MV-4-11 (cell line): ENCODE measurements at regions not wholly inside any gene's neighbourhood (a gene's known extent, or its start where the extent isn't known, plus 50 kb on each side); places are given as distances from the start of the nearest gene placed in this dataset.

Experiments used
- DNase-seq: peaks from one replicate; lab custom pipeline; 2025; lab: John Stamatoyannopoulos, UW

DNA sequence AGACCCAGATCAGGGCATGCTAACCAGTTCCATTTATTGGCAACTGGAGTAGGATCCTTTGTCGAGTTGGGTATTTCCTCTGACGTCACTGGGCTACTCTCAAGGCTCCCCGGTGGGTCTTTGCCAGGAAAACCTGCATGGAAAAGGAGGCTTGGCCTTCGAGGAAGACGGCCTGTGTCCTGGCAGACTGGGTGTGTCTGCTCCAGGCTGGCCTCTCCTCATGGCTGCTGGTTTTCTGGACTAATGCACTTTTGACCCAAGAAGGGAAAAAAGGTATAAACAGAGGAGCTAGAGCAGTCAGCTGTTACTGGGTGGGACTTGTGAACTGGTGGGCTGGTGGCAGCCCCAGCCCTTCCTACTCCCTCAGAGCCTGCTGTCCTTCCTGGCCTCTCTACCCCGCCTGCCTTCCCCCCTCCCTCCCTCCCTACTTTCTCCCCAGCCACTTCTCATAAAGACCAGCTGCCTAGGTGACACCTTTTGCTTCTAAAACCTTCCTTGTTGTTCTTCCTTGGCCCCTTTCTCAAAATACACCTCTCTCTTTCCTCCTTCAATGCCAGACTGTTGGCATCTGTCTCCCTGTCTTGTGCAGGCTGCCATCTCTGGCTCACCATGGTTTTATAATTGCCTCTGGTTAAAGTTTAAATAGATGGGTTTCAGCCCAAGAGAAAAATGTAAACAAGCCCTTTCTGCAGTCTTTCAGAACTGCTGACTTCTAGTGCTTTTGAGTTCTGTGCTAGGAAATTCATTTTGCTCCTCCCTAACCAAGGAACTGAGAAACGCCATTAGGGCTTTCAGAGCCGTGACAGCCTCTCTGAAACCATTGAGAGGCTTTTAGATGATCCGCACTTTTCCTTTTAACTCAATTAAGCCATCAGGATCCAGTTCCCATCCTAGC lies 101.8 kb upstream of the MKLN1 start:
- DNase-seq = no peak

DNA sequence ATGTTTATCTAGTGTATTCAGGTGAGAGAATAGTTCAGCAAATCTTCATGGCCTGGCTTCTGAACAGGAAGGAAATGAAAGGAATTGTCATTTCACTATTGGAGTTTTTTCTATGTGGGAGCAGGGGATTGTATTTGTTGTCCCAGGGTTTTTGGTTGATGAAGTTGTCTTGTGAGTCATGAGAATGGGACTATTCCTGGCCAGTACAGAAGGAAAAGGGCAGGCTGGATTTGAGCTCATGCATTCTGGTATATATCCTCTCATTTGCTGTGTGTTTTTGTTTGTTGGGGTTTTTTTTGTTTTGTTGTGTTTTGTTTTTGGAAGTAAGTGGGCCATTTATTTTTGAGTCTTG lies 101.2 kb upstream of the MKLN1 start:
- DNase-seq = no peak

DNA sequence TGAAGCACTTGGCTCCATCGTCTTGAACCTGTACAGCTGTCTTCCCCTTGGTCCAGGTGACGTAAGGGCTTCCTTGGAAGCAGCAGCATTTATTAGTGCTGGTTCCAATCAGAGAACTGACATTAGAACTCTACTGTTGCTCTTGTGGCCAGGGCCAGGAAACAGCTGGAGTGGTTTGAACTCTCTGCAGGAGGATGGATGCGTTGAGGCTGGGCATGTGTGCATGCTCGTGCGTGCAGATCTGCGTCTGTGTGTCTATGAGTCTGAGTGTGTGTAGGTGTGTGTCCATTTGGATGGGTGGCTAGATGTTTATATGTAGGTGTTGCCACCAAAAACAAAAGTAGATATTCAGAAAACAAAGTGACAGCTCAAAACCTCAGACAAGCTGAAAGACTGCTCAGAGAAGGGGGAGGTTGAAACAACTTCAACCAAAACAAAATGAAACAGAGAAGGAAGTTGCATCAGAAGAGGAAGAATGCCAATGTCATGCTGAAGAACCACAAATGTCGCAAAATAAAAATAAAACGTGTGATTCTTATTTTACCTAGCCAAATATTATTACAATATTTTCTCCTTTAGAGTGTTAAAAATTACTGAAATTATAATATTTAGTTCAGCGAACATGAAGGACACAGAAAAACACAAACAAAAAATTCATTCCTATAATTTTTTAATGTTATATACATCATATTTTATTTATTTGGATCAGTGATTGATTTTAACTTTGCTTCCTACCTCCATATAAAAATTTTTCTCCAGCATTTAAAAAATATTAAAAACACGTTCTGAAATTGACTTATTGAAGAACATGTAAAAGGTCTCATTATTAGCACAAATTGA lies 96.1 kb upstream of the MKLN1 start:
- DNase-seq = peak; percentile 94

DNA sequence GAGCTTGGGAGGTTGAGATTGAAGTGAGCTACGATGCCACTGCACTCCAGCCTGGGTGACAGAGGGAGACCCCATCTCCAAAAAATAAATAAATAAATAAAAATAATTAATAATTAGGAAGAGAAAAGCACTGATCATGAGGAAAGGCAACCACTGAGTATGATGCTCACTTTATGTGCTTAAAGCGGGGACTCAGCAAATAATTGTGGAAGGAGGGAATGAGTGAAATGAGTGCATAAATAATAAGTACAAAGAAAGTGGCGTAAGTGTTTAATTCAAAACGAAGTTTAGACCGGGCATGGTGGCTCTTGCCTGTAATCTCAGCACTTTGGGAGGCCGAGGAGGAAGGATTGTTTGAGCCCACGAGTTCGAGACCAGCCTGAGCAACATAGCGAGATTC lies 94.9 kb upstream of the MKLN1 start:
- DNase-seq = no peak

DNA sequence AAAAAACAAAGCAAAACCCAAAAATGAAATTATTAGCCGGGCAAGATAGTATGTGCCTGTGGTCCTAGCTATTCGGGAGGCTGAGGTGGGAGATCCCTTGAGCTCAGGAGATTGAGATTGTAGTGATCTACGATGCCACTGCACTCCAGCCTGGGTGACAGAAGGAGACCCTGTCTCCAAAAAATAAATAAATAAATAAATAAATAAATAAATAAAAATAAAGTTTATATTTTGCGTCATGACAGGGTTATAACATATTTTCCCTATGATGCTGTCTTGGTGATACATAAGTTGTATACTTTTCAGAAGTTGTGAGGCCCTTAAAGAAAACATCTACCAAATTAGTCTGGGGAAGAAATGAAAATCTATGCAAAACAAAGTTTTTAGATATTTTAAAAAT lies 94.5 kb upstream of the MKLN1 start:
- no peak for DNase-seq

DNA sequence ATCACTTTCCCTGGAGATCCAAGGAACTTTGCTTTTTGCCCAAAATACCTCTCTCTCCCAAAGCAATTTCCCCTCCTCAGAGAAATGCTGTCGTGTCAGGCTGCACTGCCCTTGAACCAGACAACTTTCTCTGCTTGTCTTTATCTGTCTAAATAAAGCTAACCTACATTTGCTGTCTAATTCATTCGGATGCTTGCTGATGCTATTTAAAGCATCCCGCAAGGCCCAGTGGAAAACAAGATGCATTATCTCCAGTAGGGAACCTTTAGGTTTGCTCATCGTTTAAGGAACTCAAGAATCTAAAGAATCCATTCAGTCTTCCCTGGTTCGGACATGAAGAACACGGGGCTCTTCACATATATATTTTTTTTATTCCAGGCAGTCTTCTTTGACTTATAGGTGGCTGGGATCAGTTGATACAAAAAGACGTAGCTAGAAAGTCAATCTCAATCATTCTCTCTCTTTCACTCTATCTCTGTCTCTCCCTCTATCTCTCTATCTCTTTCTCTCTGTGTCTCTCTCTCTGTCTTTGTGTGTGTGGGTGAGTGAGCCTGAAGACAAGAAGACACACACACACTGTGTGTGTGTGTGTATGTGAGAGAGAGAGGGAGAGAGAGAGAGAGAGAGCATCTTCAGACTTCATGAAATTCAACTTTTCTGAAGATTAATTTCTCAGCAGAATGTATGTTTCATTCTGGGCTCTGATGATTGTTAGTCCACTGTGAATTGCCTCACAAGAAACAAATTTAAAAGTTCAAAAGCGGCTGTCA lies 92.8 kb upstream of the MKLN1 start:
- DNase-seq = no peak

DNA sequence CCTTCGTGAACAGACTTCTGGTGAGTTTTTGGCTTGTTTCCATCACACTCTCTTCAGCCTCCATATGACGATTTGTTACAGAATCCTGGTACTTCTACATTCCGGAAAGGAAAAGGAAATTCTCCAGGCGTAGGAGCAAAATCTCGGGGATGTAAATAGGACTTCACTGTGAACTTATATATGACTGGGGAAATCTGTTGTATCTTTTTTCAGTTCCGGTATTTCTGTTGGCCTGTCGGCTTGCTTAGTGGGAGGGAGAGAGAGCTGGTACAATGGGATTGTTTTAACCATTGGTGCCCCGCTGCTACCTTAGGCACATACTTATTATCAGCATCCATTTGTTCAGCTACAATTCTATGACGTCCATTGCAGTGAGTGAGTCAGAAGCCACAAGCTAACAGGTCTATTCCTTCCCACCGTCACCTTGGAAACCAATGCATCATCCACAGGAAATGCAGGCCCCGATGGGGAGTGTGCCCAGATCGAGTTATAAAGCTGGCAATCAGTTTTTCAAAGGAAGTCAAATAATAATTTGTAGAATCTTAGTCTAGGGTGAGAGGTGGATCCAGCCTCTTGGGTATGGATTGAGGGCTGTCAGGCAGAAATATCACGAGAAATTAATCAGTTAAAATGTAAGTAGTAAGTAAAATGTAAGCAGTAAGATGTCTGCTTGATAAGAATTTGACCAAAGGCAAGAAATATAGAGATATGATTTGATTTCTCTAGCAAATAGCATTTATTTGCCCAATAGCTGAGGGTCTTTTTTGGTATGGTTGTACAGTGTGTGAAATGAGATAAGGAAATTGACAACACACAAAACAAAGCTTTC lies 92.0 kb upstream of the MKLN1 start:
- peak; percentile 63 for DNase-seq

DNA sequence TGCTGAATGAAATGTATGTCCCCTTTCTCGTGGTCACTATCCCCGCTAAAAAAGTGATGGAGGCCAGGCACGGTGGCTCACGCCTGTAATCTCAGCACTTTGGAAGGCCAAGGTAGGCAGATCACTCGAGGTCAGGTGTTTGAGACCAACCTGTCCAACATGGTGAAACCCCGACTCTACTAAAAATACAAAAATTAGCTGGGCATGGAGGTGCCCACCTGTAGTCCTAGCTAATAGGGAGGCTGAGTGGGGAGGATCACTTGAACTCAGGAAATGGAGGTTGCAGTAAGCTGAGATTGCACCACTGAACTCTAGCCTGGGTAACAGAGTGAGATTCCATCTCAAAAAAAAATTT lies 91.4 kb upstream of the MKLN1 start:
- no peak for DNase-seq

DNA sequence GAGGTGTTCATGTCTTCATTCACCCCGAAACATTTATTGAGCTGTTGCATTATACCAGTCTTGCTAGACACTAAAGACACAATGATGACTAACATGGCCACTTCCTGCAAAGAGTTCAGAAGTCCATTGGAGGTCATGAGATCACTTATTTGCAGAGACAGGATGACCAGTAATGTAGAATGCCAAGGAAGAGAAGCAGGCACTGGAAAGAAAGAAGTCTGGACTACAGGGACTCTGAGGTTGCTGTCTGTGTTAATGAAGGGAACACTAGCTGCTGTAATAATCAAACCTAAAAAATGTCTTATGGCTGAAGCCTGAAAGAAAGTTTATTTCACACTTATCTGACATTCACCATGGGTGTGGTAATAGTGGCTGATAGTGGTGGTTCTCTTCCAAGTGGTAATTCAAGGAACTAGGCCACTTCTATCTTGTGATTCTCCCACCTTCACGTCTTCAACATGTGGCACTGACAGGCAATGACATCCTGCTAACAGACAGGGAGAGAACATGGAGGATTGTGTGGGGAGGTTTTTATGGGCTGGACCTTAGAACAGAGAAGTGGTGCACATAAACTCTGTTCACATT lies 89.2 kb upstream of the MKLN1 start:
- peak; percentile 84 for DNase-seq

DNA sequence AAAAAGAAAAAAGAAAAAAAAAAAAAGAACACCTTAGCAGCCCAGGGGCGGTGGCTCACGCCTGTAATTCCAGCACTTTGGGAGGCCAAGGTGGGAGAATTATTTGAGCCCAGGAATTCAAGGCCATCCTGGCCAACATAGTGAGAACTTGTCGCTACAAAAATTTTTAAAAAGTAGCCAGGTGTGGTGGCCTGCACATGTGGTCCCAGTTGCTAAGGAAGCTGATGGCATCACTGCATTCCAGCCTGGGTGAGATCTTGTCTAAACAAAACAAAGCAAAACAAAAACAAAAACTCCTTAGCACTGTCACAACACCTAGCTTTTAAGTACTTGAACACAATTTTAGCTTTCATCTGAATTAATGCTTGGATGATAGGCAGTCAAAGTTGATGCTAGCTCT lies 86.3 kb upstream of the MKLN1 start:
- DNase-seq = no peak

DNA sequence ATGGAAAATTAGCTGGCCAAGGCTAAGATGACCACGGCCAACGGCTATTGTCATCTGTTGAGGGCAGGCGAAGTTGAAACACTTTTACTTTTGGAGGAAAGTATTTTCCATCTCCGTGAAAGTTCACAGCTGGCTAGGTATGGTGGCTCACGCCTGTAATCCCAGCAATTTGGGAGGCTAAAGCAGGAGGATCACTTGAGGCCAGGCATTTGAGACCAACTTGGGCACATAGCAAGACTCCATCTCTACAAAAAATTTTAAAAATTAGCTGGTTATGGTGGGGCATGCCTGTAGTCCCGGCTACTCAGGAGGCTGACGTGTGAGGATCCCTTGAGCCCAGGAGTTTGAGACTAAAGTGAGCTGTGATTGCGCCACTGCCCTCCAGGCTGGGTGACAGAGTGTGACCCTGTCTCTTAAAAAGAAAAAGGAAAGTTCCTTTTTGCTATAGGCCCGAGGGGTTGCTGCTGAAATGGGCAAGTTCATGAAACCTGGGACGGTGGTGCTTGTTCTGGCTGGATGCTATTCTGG lies 85.5 kb upstream of the MKLN1 start:
- no peak for DNase-seq

DNA sequence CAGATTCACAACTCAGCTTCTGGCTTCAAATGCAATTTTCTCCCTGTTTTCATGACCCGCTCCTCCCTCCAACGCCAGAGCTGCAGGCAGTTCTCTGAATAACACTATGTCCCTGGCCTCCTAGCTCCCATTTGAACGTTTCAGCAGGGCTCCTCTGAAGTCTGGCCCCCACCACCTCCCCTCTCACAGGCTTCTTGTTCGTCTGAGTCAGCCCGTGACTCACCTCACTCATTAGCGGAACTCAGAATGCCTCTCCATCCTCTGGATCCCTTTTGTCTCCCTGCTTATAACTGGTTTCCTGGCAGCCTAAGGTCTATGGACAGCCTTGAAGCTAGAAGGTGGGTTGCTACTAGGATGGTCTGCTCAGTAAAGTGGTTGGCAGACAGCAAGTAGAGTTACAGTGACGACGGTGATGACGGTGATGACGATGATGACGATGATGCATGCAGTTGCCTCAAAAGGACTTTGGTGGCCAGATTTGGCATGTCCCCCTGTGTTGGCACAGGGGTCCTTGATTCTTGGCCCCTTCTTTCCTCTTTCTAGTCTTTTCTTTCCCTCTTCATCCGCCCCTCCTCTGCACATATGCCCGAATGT lies 83.3 kb upstream of the MKLN1 start:
- peak; percentile 24 for DNase-seq

DNA sequence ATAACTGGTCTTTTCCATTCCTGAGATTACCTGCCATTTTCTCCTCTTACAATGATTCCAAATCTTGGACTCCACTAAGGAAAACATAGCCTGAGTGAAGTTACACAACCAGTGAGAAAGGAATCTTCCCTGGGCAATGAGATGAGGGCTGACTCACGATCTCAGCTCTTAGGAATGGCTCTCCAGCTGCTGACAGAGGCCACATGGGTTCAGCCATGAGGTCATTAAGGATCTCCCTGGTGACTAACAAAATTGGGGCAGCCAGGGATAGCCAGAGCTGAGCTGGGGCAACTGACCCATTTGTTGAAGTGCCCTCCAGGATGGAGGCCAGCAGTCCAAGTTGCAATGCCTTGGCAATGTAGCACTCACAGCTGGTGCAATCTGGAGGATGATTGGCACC lies 78.7 kb upstream of the MKLN1 start:
- DNase-seq = no peak

DNA sequence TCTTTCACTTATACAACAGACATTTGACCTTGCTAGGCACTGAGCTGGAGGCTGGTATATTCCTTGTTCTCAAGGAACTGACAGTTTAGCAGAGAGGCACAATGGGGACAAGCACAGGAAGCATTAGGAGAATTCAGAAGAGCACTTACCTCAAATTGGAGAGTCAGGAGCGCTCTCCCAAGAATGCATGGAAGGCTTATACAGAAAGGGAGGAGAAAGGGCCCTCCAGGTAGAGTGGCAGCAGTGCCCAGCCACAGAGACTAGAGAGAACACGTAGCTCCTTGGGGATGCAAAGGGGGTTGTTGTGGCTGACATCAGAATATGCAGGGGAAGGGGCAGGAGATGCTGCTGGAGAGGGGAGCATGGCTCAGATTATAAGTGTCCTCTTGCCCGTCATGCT lies 78.2 kb upstream of the MKLN1 start:
- DNase-seq = no peak

DNA sequence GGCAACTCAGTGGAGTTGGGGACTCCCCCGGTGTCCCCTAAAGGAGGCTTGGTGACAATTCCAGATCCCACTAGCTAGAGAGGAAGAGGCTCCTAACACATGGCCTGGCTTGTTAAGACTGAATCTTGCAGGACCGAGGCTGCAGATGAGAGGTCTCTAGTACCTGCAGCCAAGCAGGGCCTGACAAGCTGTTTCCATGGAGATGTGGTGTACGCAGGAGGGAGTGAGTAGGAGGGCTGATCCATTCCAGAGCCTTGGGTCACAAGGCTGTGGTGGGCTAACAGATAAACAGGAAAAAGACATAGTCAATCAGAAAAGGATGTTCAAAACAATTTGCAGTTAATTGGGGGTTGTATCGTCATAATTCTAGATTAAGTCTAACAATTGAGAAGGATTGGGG lies 77.3 kb upstream of the MKLN1 start:
- no peak for DNase-seq

DNA sequence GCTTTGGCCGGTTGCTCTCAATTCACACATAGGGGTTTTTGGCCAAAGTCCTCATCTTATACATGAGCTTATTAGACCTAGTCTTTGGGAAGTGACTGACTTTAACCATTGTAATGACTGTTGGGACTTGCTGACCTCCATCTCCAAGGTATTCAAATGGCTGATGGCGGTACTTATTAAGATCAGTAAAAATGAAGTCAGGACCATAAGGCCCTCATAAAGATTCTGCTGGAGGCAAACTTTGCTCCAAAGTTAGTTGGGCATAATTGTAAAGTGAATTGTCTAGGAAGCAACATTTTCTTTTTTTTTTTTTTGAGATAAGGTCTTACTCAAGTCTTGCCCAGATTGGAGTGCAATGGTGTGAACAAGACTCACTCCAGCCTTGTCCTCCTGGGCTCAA lies 76.3 kb upstream of the MKLN1 start:
- DNase-seq = no peak

DNA sequence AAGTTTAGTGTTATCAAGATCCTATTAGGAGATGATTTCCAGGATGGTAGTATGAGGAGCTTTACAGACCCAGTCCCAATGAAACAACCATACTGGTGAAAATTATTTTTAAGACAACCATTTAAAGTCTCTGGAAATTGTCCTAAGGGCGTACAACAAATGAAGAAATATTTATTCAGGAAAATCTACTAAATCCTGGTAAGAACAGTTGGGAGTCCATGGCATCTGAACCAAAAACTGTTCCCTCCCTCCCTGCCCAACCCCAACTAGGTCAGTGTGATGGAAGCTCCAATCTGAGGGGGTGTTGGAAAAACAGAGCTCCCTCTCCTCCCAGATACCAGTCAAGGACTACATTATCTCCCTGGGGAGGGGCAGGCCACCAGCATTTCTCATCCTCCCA lies 74.7 kb upstream of the MKLN1 start:
- no peak for DNase-seq

DNA sequence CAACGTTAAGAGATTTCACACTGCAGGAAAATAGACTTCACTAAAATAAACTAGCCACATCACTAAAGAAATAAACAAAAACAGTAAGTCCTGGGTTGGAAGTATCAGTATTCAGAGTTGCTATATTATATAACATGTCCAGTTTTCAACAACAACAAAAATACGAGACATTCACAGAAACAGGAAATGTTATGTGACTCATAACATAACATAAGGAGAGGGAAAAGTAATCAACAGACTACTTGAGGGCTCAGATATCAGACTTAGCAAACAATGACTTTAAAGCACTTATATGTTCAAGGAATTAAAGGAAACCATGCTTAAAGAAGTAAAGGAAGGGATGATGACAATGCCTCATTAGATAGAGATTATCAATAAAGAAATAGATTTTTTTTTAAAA lies 73.5 kb upstream of the MKLN1 start:
- no peak for DNase-seq

DNA sequence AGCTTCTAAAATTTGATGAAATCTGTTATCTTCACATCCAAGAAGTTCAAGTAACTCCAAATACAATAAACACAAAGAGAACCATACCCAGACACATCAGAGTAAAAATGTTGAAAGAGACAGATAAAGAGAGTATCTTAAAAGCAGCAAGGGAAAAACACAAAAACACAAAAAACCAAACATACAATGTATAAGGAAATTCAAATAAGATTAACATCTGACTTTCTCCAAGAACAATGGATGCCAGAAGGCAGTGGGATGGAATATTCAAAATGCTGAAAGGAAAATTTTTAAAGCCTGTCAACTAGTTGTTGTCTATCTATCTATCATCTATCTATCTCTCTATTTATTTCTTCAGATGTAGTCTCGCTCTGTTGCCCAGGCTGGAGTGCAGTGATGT lies 72.4 kb upstream of the MKLN1 start:
- no peak for DNase-seq

DNA sequence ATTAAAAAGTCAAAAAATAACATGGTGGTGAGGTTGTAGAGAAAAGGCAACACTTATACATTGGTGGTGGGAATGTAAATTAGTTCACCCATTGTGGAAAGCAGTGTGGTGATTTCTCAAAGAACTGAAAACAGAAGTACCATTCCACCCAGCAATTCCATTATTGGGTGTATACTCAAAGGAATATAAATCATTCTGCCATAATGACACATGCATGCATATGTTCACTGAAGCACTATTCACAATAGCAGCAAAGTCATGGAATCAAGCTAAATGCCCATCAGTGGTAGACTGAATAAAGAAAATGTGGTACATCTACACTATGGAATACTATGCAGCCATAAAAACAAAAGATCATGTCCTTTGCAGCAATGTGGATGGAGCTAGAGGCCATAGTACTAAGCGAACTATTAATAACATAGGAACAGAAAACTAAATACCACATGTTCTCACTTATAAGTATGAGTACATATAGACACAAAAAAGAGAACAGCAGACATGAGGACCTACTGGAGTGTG lies 66.1 kb upstream of the MKLN1 start:
- no peak for DNase-seq

DNA sequence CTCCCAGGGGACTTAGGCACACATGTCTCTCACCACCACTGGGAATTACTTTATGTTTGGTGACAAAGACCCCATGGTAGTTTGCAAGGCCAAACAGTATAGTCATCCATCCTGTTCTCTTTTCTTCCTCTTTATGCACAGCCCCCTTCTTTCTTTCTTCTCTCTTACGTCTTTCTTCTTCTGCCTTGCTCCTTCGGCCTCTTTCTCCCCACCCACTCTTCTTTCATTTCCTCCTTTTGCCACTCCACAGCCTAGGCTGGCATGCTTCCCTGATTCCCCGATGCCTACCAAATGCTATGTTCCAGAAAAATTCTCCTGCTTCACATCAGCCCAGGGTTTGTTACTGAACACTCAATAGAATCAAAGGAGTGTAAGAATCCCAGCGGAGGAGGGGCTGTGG lies 62.4 kb upstream of the MKLN1 start:
- DNase-seq = peak; percentile 81
